Urinary bladder (tissue), 3 donors: ENCODE measurements at regions not wholly inside any gene's neighbourhood (a gene's known extent, or its start where the extent isn't known, plus 50 kb on each side); places are given as distances from the start of the nearest gene placed in this dataset.
"Not testable (repeated sequence)": the region's sequence is repeated elsewhere in the genome, so short reads cannot be mapped to it uniquely, and the experiment has no call there.

Source experiments
- DNase-seq: peaks from one replicate; pipeline ENCODE4 v3.0.0-alpha.2; 2015; ENCODE audit errors: extremely low spot score
- H3K27ac ChIP-seq: one replicate; pipeline ENCODE4 v1.5.1; 2013; ENCODE audit warnings: low read depth, mild to moderate bottlenecking, moderate library complexity
- H3K36me3 ChIP-seq: one replicate; pipeline ENCODE4 v1.6.1; 2013; ENCODE audit warnings: mild to moderate bottlenecking, moderate library complexity; ENCODE audit not compliant: insufficient read depth
- H3K4me1 ChIP-seq: one replicate; pipeline ENCODE4 v1.6.1; 2013; ENCODE audit warnings: mild to moderate bottlenecking, moderate library complexity; ENCODE audit not compliant: insufficient read depth
- H3K4me3 ChIP-seq: one replicate; pipeline ENCODE4 v1.5.1; 2013; ENCODE audit warnings: low read depth, low read length
- WGBS: extraction: QIAGEN DNeasy Blood & Tissue Kit; methylation state at CpG from one replicate; pipeline ENCODE4 v1.1.7; 2013; 5-methylcytosine and 5-hydroxymethylcytosine counted together
- donor health status: healthy with polysubstance abuse.
- donor health status: healthy.

DNA sequence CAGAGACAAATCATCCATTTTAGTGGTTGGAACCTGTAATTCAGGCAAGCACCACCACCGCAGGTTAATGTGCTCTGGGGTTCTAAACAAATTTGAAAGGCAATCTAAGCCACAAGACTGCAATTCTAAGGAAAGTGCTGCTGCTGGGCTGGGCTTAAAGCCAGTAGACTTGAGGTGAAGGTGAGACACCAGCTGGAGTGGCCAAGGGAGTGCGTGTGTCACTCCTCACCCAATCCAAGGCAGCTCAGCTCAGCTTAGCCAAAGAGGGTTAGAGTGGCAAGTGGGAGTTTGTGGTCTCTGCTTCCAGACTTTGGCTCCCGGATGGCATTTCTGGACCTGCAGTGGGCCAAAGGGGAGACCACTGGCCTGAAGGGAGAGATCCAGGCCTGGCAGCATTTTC, 1655.6 kb downstream of the SI start:
- H3K4me3 ChIP-seq: no peak overlapping the region
- DNase-seq: no peak
- H3K36me3 ChIP-seq: no peaks in the 10 kb centered on the region
- no peaks in the 10 kb centered on the region for H3K4me1 ChIP-seq
- H3K27ac ChIP-seq: no peak overlapping the region
- WGBS: 90% methylated on average over 3 of the region's 3 CpGs

DNA sequence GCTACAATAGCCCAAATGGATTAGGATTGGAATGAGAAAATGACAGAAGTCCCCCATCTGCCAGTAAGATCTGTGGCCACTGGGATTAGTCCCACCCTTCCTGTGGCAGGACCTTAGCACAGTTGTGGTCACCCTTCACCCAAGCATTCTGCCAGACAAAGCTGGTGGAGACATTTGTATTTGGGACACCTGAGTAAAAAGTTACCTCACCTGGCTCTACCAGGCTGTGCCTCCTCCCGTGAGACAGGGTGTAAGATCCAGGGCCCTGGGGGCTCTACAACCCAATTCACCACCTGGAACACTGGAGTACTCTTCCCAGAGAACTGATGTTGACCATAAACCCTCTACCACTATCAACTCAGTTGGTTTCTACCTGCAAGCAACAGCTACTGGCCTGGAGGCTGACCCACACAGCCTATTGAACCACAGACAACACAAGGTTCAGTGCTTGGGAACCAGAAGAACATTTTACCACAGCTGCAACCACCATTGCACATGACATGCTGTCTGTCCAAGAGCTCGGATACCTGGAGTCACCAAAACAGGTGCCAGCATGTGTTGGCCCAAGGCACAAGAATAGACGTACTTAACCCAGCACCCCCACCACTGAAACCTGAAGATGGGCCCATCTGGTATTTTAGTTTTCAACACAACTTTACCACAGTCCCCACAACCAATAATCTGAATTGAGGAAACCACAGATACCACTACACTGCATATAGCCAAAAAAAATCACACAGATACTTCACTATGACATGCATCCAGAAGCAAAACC, 1686.7 kb downstream of the SI start:
- no peaks in the 10 kb centered on the region for H3K36me3 ChIP-seq
- 93% methylated on average over 3 of the region's 3 CpGs for WGBS

DNA sequence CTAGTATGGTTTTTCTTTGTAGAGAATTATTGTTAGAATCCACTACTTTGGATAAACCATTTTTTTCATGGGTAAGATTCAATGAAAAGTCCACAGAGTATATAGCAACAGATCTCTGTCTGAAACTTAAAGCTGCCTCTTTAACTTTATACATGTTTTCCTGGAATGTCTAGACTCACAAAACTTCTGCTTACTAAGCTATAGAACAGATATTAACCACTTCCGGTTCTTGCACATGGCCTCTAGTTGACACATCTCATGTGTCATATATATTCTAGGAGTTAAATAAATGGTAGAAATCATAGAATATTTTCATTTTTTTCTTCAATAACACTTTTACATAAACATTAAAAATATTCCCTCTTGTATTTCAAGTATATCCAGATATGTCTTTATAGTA, 1693.9 kb downstream of the SI start:
- WGBS: 81% methylated on average over 1 of the region's 1 CpG
- no peaks in the 10 kb centered on the region for H3K4me1 ChIP-seq
- H3K4me3 ChIP-seq: no peak overlapping the region
- H3K36me3 ChIP-seq: no peaks in the 10 kb centered on the region
- H3K27ac ChIP-seq: no peak overlapping the region
- no peak for DNase-seq

More for the DNA sequence above, 1686.7 kb downstream of the SI start:
- no peak for DNase-seq
- H3K4me3 ChIP-seq: no peak overlapping the region
- no peak overlapping the region for H3K27ac ChIP-seq
- H3K4me1 ChIP-seq: no peaks in the 10 kb centered on the region

DNA sequence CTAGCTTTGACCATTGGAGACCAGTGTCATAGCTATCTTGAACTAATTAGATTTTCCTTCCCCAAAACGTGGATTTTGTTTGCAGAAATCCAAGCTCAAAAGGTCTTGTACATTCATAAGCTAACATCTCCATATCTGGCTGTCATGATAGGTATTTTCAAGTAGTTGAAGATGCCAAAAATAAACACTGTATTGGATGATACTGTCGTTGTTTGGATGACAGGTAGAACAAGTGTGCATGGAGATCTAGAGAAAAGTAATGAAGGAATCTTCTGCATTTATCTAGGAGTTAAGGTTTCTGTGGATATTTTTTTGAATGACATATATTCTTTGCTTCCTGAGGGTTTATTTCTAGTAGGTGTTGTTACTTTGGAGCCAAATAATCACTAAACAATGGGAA, 1696.1 kb downstream of the SI start:
- Histone ChIP-seq H3K4me3 (no peak overlapping the region), H3K4me1 (no peaks in the 10 kb centered on the region), H3K27ac (no peak overlapping the region), H3K36me3 (no peaks in the 10 kb centered on the region)
- DNase-seq: no peak
- 52% methylated on average over 2 of the region's 2 CpGs for WGBS

DNA sequence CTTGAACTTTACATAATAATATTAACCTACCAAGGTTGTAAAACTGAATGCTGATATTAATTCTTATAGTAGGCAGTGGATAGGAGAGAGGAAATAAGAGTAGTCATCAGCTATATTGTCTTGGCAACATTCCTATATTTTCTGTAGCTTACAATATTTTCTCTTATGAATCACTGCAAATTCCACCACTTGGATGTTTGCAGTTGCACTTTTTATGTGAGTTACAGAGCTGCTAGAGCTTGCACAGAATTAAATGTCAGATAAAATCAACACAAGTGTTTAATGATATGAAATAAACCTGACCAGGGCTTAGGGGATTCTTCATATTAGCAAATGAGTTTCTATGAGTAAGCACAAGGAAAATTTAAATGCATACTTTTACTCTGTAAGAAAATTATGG, 1710.1 kb downstream of the SI start:
- Histone ChIP-seq H3K27ac (no peak overlapping the region), H3K4me3 (no peak overlapping the region), H3K36me3 (no peaks in the 10 kb centered on the region), H3K4me1 (no peaks in the 10 kb centered on the region)
- no peak for DNase-seq

DNA sequence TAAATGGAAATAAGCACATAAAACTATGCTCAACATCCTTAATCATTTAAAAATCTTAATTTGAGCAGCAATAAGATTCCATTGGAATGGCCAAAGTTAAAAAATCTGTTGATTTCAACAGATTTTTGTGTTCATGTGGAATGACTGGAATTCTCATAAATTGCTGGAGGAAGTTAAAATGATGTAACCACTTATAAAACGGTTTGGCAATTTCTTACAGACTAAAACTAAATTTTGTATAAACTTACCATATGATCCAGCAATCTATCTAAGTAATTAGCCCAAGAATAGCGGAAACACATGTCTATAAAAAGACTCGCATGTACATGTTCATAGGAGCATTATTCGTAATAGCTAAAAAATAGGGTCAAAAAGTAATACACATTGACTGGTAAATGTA, 1713.6 kb downstream of the SI start:
- DNase-seq: no peak
- Histone ChIP-seq H3K27ac (no peak overlapping the region), H3K36me3 (no peaks in the 10 kb centered on the region), H3K4me1 (no peaks in the 10 kb centered on the region), H3K4me3 (no peak overlapping the region)
- 71% methylated on average over 4 of the region's 4 CpGs for WGBS

- Histone ChIP-seq H3K27ac (no peak overlapping the region), H3K4me3 (no peak overlapping the region), H3K4me1 (no peaks in the 10 kb centered on the region), H3K36me3 (no peaks in the 10 kb centered on the region)
- DNase-seq: no peak
- 82% methylated on average over 2 of the region's 2 CpGs for WGBS
Observed at GRCh38 chr3:163362151-163362550, 1716.1 kb downstream of the SI start.

- H3K4me3 ChIP-seq, H3K27ac ChIP-seq, H3K36me3 ChIP-seq, DNase-seq, H3K4me1 ChIP-seq: not testable (repeated sequence)
- 94% methylated on average over 17 of the region's 17 CpGs for WGBS
Observed at GRCh38 chr3:163361357-163361878, 1716.9 kb downstream of the SI start.

DNA sequence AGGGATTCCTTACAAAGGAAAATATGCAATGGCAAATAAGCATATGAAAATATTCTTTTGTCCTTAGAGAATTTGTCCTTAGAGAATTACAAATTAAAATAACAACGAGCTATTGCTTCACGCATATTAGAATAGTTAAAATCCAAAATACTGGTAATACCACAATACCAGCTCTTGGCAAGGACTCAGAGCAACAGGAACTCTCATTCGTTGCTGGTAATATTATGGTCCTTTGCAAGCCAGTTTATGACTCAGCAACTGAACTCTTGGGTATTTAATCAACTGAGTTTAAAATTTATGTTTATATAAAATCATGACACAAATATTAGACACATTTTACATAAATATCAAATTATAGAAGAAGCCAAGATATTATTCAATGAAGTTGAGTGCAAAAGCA, 1730.4 kb downstream of the SI start:
- H3K27ac ChIP-seq: no peak overlapping the region
- H3K36me3 ChIP-seq: no peaks in the 10 kb centered on the region
- no peak overlapping the region for H3K4me3 ChIP-seq
- 75% methylated on average over 3 of the region's 3 CpGs for WGBS
- no peak for DNase-seq
- no peaks in the 10 kb centered on the region for H3K4me1 ChIP-seq

GRCh38 chr3:163335429-163335828, 1742.9 kb downstream of the SI start:
- WGBS: 66% methylated on average over 1 of the region's 1 CpG

DNA sequence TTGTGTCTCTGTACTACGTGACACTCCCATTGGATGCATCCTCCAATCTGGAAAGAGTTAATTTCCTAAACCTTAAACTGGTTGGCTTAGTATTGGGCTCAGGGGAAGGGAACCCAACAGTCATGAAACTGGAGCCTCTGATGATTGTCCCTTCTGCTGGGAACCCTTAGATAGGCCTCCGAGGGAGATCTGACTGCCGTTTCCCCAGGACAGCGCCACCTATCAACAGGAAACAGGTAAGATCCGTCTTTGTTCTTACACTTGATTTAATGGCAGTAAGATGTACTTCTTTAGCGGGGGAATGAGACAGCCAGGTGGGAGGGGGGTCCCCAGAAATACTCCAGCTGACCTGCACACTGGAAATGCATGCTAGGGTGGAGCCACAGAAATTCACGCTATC, 1749.6 kb downstream of the SI start:
- Histone ChIP-seq H3K36me3 (no peaks in the 10 kb centered on the region), H3K27ac (no peak overlapping the region), H3K4me1 (no peaks in the 10 kb centered on the region), H3K4me3 (no peak overlapping the region)
- 86% methylated on average over 7 of the region's 7 CpGs for WGBS
- no peak for DNase-seq

More at GRCh38 chr3:163335429-163335828, 1742.9 kb downstream of the SI start:
- Histone ChIP-seq H3K4me3 (no peak overlapping the region), H3K36me3 (no peaks in the 10 kb centered on the region), H3K27ac (no peak overlapping the region), H3K4me1 (no peaks in the 10 kb centered on the region)
- no peak for DNase-seq

DNA sequence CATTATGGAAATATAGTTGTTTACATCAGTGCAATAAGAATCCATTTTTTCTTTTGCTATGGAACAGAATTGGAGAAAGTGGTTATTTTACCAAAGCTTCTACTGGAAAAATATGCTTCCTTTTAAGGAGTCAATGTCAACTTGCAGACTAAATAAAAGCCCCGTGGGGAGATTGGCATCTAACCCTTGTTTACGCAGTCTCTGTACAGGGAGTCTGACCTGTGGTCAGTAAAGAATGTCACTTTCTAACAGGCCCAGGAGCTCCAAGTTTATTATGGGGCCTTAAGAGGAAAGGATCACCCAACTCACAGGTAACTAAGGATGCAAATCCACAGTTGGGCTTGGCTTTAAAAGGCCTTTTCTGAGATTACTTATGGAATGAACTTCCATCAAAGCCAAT, 1751.2 kb downstream of the SI start:
- 36% methylated on average over 2 of the region's 2 CpGs for WGBS
- Histone ChIP-seq H3K4me3 (no peak overlapping the region), H3K4me1 (no peaks in the 10 kb centered on the region), H3K27ac (no peak overlapping the region), H3K36me3 (no peaks in the 10 kb centered on the region)
- no peak for DNase-seq

GRCh38 chr3:163315786-163316185, 1762.5 kb downstream of the SI start:
- no peak overlapping the region for H3K27ac ChIP-seq
- no peak for DNase-seq
- no peaks in the 10 kb centered on the region for H3K36me3 ChIP-seq
- H3K4me3 ChIP-seq: no peak overlapping the region
- no peaks in the 10 kb centered on the region for H3K4me1 ChIP-seq

- Histone ChIP-seq H3K4me3 (no peak overlapping the region), H3K4me1 (no peaks in the 10 kb centered on the region), H3K36me3 (no peaks in the 10 kb centered on the region), H3K27ac (no peak overlapping the region)
- DNase-seq: no peak
- WGBS: 96% methylated on average over 2 of the region's 2 CpGs
Observed at GRCh38 chr3:163306405-163306804, 1771.9 kb downstream of the SI start.

DNA sequence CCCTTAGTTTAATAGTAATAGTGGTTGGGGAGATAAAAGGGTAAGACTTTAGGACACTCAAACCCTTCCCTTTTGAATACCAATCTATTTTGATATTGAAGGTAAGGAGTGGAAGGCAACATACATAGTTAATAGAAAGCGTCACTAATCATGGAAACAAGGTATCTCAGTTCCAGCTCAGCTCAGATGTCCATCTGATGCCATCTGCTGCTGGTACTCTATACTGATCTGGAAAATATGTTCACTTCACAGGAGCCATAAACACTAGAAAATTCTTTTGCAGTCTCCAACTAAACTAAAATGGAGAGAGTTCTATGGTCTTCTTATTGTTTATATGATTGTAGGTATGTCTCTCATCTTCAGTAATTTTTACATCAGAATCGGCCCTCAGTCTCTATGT, 1777.1 kb downstream of the OTOL1 start:
- H3K4me3 ChIP-seq: no peak overlapping the region
- 88% methylated on average over 2 of the region's 2 CpGs for WGBS
- no peaks in the 10 kb centered on the region for H3K36me3 ChIP-seq

More for the DNA sequence above, 1777.1 kb downstream of the OTOL1 start:
- no peaks in the 10 kb centered on the region for H3K4me1 ChIP-seq
- no peak overlapping the region for H3K27ac ChIP-seq
- DNase-seq: no peak
